SK-N-SH (cell line): ENCODE measurements at regions not wholly inside any gene's neighbourhood (a gene's known extent, or its start where the extent isn't known, plus 50 kb on each side); places are given as distances from the start of the nearest gene placed in this dataset.

Source experiments
- CTCF ChIA-PET: fragments of 300-600, 350-600 bp; formaldehyde crosslinking; extraction: SDS; loops from one replicate; lab custom pipeline; 2021; lab: Yijun Ruan, JAX
- POLR2A ChIA-PET: fragments of 350-600 bp; sonication (Branson Sonifier 250); formaldehyde crosslinking; extraction: SDS; loops from one replicate; lab custom pipeline; 2020; ENCODE audit warnings: antibody characterized with exemption, inconsistent platforms; lab: Yijun Ruan, JAX
- DNase-seq: peaks from one replicate; pipeline ENCODE4 v3.0.0; 2012
- H2AFZ ChIP-seq: fragments of 200-600 bp; sonication (generic); 2 replicates; pipeline ENCODE4 v1.8.1; 2016; ENCODE audit warnings: antibody characterized with exemption, mild to moderate bottlenecking, low read depth
- H3F3A ChIP-seq: fragments of 200-600 bp; sonication (generic); replicated peaks from 2 replicates; pipeline ENCODE3; 2016; ENCODE audit warnings: antibody characterized with exemption, mild to moderate bottlenecking; ENCODE audit not compliant: insufficient read depth
- H3K27ac ChIP-seq, 2 experiments: fragments of 200-500 bp in 1 of 2; fragments of 200-600 bp in 1 of 2; sonication (Bioruptor generic) in 1 of 2; sonication (generic), shearing (Covaris generic) in 1 of 2; 2 replicates each; pipeline versions ENCODE4 v1.5.1 to v1.6.1; 2014 to 2016; ENCODE audit warnings: low read depth in 2 of 2, inconsistent platforms in 1 of 2, low read length in 1 of 2, mild to moderate bottlenecking in 1 of 2, mixed read lengths in 1 of 2
- H3K27me3 ChIP-seq: fragments of 200-600 bp; sonication (generic), shearing (Covaris generic); 2 replicates; pipeline ENCODE4 v1.6.1; 2016; ENCODE audit warnings: mixed run types; ENCODE audit not compliant: insufficient read depth
- H3K36me3 ChIP-seq, 2 experiments: fragments of 200-500 bp in 1 of 2; fragments of 200-600 bp in 1 of 2; sonication (Bioruptor generic) in 1 of 2; sonication (generic) in 1 of 2; replicated peaks in 1 of 2; 2 replicates each; pipeline versions ENCODE3 to v1.5.1; 2014 to 2016; ENCODE audit warnings: low read length in 1 of 2, mild to moderate bottlenecking in 1 of 2; ENCODE audit not compliant: insufficient read depth in 2 of 2, control insufficient read depth in 1 of 2
- H3K4me1 ChIP-seq, 2 experiments: fragments of 200-500 bp in 1 of 2; fragments of 200-600 bp in 1 of 2; sonication (Bioruptor generic) in 1 of 2; sonication (generic), shearing (Covaris generic) in 1 of 2; 2 replicates each; pipeline versions ENCODE4 v1.5.1 to v1.6.1; 2014 to 2016; ENCODE audit warnings: low read depth in 1 of 2, low read length in 1 of 2, mixed run types in 1 of 2; ENCODE audit not compliant: insufficient read depth in 2 of 2, control insufficient read depth in 1 of 2
- H3K4me2 ChIP-seq: fragments of 200-600 bp; sonication (generic), shearing (Covaris generic); 2 replicates; pipeline ENCODE4 v1.6.1; 2017; ENCODE audit warnings: mixed run types
- H3K4me3 ChIP-seq, 2 experiments: fragments of 200-500 bp in 1 of 2; fragments of 200-600 bp in 1 of 2; sonication (Bioruptor generic) in 1 of 2; sonication (generic), shearing (Covaris generic) in 1 of 2; 2 replicates each; pipeline versions ENCODE4 v1.5.1 to v1.8.1; 2014 to 2016; ENCODE audit warnings: low read depth in 2 of 2, inconsistent platforms in 1 of 2, low read length in 1 of 2, mild to moderate bottlenecking in 1 of 2, mixed read lengths in 1 of 2, moderate library complexity in 1 of 2
- H3K79me2 ChIP-seq: fragments of 200-600 bp; sonication (generic); 2 replicates; pipeline ENCODE4 v1.8.1; 2017; ENCODE audit warnings: mild to moderate bottlenecking; ENCODE audit not compliant: insufficient read depth
- H3K9ac ChIP-seq: fragments of 200-600 bp; sonication (generic); 2 replicates; pipeline ENCODE4 v1.6.1; 2017; ENCODE audit warnings: mixed run types
- H3K9me2 ChIP-seq: fragments of 200-600 bp; sonication (generic); 2 replicates; pipeline ENCODE4 v1.6.1; 2017; ENCODE audit warnings: mixed run types
- H3K9me3 ChIP-seq: fragments of 200-600 bp; sonication (generic); 2 replicates; pipeline ENCODE4 v1.6.1; 2017; ENCODE audit warnings: mixed run types, mild to moderate bottlenecking, moderate library complexity
- H4K20me1 ChIP-seq: fragments of 200-600 bp; sonication (generic); 2 replicates; pipeline ENCODE4 v1.6.1; 2017; ENCODE audit warnings: mild to moderate bottlenecking, mixed run types; ENCODE audit not compliant: insufficient read depth
- CHD2 ChIP-seq: fragments of 150-350 bp; IDR thresholded peaks from 2 replicates; pipeline ENCODE4 v1.6.1; 2018; ENCODE audit warnings: low read length; ENCODE audit not compliant: partially characterized antibody
- FOXJ3 ChIP-seq: sonication (generic); formaldehyde crosslinking; IDR thresholded peaks from 2 replicates; pipeline ENCODE4 v1.5.1; 2020; ENCODE audit warnings: mild to moderate bottlenecking, missing genetic modification reagents
- FOXM1 ChIP-seq: IDR thresholded peaks from 2 replicates; pipeline ENCODE4 v1.4.0; 2012; ENCODE audit warnings: low read depth, mild to moderate bottlenecking
- GABPA ChIP-seq: IDR thresholded peaks from 2 replicates; pipeline ENCODE4 v1.4.0; 2012; ENCODE audit warnings: low read depth, mild to moderate bottlenecking
- MXI1 ChIP-seq: IDR thresholded peaks from 2 replicates; pipeline ENCODE4 v1.6.1; 2012; ENCODE audit warnings: mild to moderate bottlenecking, low read depth, low read length, improper control_type of control experiment
- NRF1 ChIP-seq: IDR thresholded peaks from 2 replicates; pipeline ENCODE4 v1.6.1; 2012; ENCODE audit warnings: low read depth, mild to moderate bottlenecking, low read length
- POLR2AphosphoS5 ChIP-seq: IDR thresholded peaks from 2 replicates; pipeline ENCODE4 v1.6.1; 2012; ENCODE audit warnings: low read depth, low read length
- RCOR1 ChIP-seq: fragments of 150-350 bp; IDR thresholded peaks from 2 replicates; pipeline ENCODE4 v1.6.1; 2017; ENCODE audit warnings: antibody characterized with exemption, low read length
- RFX5 ChIP-seq: IDR thresholded peaks from 2 replicates; pipeline ENCODE4 v1.6.1; 2012; ENCODE audit warnings: mild to moderate bottlenecking, improper control_type of control experiment, low read length
- RXRA ChIP-seq: IDR thresholded peaks from 2 replicates; pipeline ENCODE4 v1.4.0; 2012; ENCODE audit warnings: low read depth, mild to moderate bottlenecking, borderline replicate concordance
- YY1 ChIP-seq: IDR thresholded peaks from 2 replicates; pipeline ENCODE4 v1.4.0; 2012; ENCODE audit warnings: low read depth, mild to moderate bottlenecking
- WGBS: methylation state at CpG from one replicate; pipeline ENCODE4 v1.1.6; 2017; ENCODE audit warnings: low lambda C conversion rate; 5-methylcytosine and 5-hydroxymethylcytosine counted together
- TF ChIP-seq, protein P1 (sequence below): fragments of 150-350 bp; IDR thresholded peaks from 2 replicates; pipeline ENCODE4 v1.6.1; 2017; ENCODE audit warnings: antibody characterized with exemption, low read length, low read depth, borderline replicate concordance
- TF ChIP-seq, protein P2 (sequence below): fragments of 200-600 bp; sonication (generic); IDR thresholded peaks from 2 replicates; pipeline ENCODE4 v1.6.1; 2017; ENCODE audit warnings: antibody characterized with exemption, mild to moderate bottlenecking, moderate library complexity
- TF ChIP-seq, protein P3 (sequence below): IDR thresholded peaks from 2 replicates; pipeline ENCODE4 v1.4.0; 2012; ENCODE audit warnings: low read depth

GRCh38 chr6:144549837-144550747 lies 265.0 kb downstream of the UTRN start:
- Histone ChIP-seq H3K9me3 (no peaks in the 10 kb centered on the region), H3K9me2 (no peaks in the 10 kb centered on the region), H3K27ac (no peak overlapping the region), H3K4me2 (no peak overlapping the region), H3K36me3 (peaks cover 5 to 14% of the 10 kb centered on the region in 2 experiments), H3F3A (no peaks in the 10 kb centered on the region), H3K4me3 (no peak overlapping the region), H2AFZ (no peak overlapping the region), H3K9ac (no peak overlapping the region), H3K79me2 (no peaks in the 10 kb centered on the region), H4K20me1 (no peaks in the 10 kb centered on the region), H3K4me1 (no peaks in the 10 kb centered on the region; a peak in 1 of 4 replicates), H3K27me3 (no peaks in the 10 kb centered on the region)
- DNase-seq, result no peak
- no peak for TF ChIP-seq GABPA
- ChIA-PET CTCF (interaction anchor here (1.0 to 1.9 kb wide), 4 partner anchors 10 to 519 kb away, joined by 3 to 15 read pairs (median 4); no protein-coding TSS in a partner anchor), POLR2A (no interaction called here)
- WGBS, result 49% methylated on average over 5 of the region's 5 CpGs

DNA sequence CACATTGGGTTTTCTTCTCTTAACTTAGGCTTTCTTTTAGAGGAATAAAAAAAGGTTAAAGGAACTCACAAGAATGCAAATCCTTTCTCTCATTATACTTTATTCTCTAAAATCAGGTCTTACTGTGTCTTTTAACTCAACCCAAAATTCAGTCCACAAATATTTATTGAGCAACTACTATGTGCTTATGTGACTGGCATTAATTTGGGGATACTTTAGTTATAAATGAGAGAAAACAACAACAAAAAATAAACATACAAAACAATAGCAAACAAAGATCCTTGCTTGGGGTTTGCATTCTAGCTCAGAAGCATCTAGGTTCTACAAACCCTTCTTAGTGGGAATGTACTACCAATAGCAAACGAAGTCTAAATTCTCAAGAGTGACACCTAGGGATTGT lies 266.2 kb downstream of the UTRN start:
- Histone ChIP-seq H4K20me1 (no peaks in the 10 kb centered on the region), H3K4me3 (no peak overlapping the region), H3K27me3 (no peaks in the 10 kb centered on the region), H2AFZ (no peak overlapping the region), H3K4me1 (no peaks in the 10 kb centered on the region; a peak in 1 of 4 replicates), H3F3A (no peaks in the 10 kb centered on the region), H3K79me2 (no peaks in the 10 kb centered on the region), H3K27ac (no peak overlapping the region), H3K9me3 (no peaks in the 10 kb centered on the region), H3K9ac (no peak overlapping the region), H3K9me2 (no peaks in the 10 kb centered on the region), H3K4me2 (no peak overlapping the region), H3K36me3 (peaks cover 5 to 18% of the 10 kb centered on the region in 2 experiments)
- ChIA-PET POLR2A (no interaction called here), CTCF (interaction anchor here (0.6 to 1.5 kb wide), 2 partner anchors 34 to 734 kb away, joined by 3 read pairs; no protein-coding TSS in a partner anchor)
- 53% methylated on average over 1 of the region's 1 CpG for WGBS
- DNase-seq, result no peak
- TF ChIP-seq CHD2 (no peak), MXI1 (no peak), RXRA (no peak), RCOR1 (no peak), FOXM1 (no peak), FOXJ3 (CRISPR knock-in tag) (no peak), RFX5 (no peak), GABPA (no peak), NRF1 (no peak), POLR2AphosphoS5 (no peak), YY1 (no peak)
- TF ChIP-seq, protein P1, sequence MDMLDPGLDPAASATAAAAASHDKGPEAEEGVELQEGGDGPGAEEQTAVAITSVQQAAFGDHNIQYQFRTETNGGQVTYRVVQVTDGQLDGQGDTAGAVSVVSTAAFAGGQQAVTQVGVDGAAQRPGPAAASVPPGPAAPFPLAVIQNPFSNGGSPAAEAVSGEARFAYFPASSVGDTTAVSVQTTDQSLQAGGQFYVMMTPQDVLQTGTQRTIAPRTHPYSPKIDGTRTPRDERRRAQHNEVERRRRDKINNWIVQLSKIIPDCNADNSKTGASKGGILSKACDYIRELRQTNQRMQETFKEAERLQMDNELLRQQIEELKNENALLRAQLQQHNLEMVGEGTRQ, result no peak
- TF ChIP-seq, protein P2, sequence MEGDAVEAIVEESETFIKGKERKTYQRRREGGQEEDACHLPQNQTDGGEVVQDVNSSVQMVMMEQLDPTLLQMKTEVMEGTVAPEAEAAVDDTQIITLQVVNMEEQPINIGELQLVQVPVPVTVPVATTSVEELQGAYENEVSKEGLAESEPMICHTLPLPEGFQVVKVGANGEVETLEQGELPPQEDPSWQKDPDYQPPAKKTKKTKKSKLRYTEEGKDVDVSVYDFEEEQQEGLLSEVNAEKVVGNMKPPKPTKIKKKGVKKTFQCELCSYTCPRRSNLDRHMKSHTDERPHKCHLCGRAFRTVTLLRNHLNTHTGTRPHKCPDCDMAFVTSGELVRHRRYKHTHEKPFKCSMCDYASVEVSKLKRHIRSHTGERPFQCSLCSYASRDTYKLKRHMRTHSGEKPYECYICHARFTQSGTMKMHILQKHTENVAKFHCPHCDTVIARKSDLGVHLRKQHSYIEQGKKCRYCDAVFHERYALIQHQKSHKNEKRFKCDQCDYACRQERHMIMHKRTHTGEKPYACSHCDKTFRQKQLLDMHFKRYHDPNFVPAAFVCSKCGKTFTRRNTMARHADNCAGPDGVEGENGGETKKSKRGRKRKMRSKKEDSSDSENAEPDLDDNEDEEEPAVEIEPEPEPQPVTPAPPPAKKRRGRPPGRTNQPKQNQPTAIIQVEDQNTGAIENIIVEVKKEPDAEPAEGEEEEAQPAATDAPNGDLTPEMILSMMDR, result no peak
- TF ChIP-seq, protein P3, sequence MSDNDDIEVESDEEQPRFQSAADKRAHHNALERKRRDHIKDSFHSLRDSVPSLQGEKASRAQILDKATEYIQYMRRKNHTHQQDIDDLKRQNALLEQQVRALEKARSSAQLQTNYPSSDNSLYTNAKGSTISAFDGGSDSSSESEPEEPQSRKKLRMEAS, result no peak
